ENCODE measurements at regions not wholly inside any gene's neighbourhood (a gene's known extent, or its start where the extent isn't known, plus 50 kb on each side); places are given as distances from the start of the nearest gene placed in this dataset.

GRCh38 chr6:169899481-169900145 lies 148.2 kb downstream of the ERMARD start:
- Histone ChIP-seq H3K27ac (ENCODE audit: insufficient read depth, low read depth, low read length) (peak overlapping the region; percentile 65), H3K4me2 (ENCODE audit: insufficient read depth, low read length) (peak overlapping the region; percentile 61), H3K79me2 (ENCODE audit: control insufficient read depth, insufficient read depth, low read length) (no peaks in the 10 kb centered on the region), H4K20me1 (replicated peaks; ENCODE audit: control insufficient read depth, extremely low read depth, insufficient read depth, low read length) (no peaks in the 10 kb centered on the region), H3K9ac (replicated peaks; ENCODE audit: extremely low read depth, insufficient read depth, low read length) (no peak overlapping the region), H3K4me3 (replicated peaks in 1 of 3; ENCODE audit: insufficient read depth in 1 of 3, low read depth in 1 of 3, low read length in 3 of 3) (no peak overlapping the region), H3K9me3 (replicated peaks; ENCODE audit: control insufficient read depth, insufficient read depth, low read length) (no peaks in the 10 kb centered on the region), H3K36me3 (ENCODE audit: control insufficient read depth in 2 of 2, extremely low read depth in 1 of 2, insufficient read depth in 2 of 2, low read length in 2 of 2) (no peaks in the 10 kb centered on the region), H2AFZ (ENCODE audit: low read depth, low read length) (no peak overlapping the region), H3K27me3 (ENCODE audit: control insufficient read depth in 2 of 2, insufficient read depth in 2 of 2, low read length in 2 of 2) (no peaks in the 10 kb centered on the region), H3K4me1 (ENCODE audit: control insufficient read depth, extremely low read depth, insufficient read depth, low read length) (peaks cover 19% of the 10 kb centered on the region), H3K9me1 (replicated peaks; ENCODE audit: control insufficient read depth, extremely low read depth, insufficient read depth, low read length) (no peaks in the 10 kb centered on the region)
- dilution Hi-C loops (cut with MboI; ENCODE audit: extremely low pct_ligation_motif_present, low sequenced_read_pairs) (no loop called here), intact Hi-C loops (cut with micrococcal nuclease) (loop anchor here (1.0 to 5.0 kb wide), 4 partner anchors 35 to 279 kb away; no protein-coding TSS in a partner anchor)
- TF ChIP-seq GATA2 (IDR thresholded peaks at IDR 0.05; ENCODE audit: insufficient read depth, insufficient read length, low read depth, low read length), result no peak
- TF ChIP-seq MAX (IDR thresholded peaks at IDR 0.05; ENCODE audit: insufficient read depth, insufficient read length), result no peak
- no peak for TF ChIP-seq EZH2 (IDR thresholded peaks at IDR 0.05; ENCODE audit: borderline replicate concordance, low read depth, low read length, severe bottlenecking)
- no TSS peak for BruUV-seq (replicated peaks)
- FAIRE-seq (no peak), DNase-seq (ENCODE audit: low read depth, low spot score) (no peak)
- ChIA-PET POLR2A (interaction anchor here (1.2 kb wide), 1 partner anchor 36 kb away, joined by 5 read pairs; no protein-coding TSS in a partner anchor), CTCF (interaction anchor here (1.0 to 2.7 kb wide), 3 partner anchors 48 to 68 kb away, joined by 4 to 25 read pairs (median 6); no protein-coding TSS in a partner anchor)

- intact Hi-C loops (cut with micrococcal nuclease), result loop anchor here (1.0 to 5.0 kb wide), 4 partner anchors 35 to 280 kb away; no protein-coding TSS in a partner anchor
- no peaks in the 10 kb centered on the region for H3K27me3 ChIP-seq (ENCODE audit: control insufficient read depth in 2 of 2, insufficient read depth in 2 of 2, low read length in 2 of 2)
- H3K9ac ChIP-seq (replicated peaks; ENCODE audit: extremely low read depth, insufficient read depth, low read length), result no peak overlapping the region
- no peaks in the 10 kb centered on the region for H3K9me3 ChIP-seq (replicated peaks; ENCODE audit: control insufficient read depth, insufficient read depth, low read length)
- dilution Hi-C loops (cut with MboI; ENCODE audit: extremely low pct_ligation_motif_present, low sequenced_read_pairs), result no loop called here
- ChIA-PET CTCF (interaction anchor here (0.9 to 2.7 kb wide), 5 partner anchors 17 to 67 kb away, joined by 3 to 25 read pairs (median 6); no protein-coding TSS in a partner anchor), POLR2A (interaction anchor here (1.2 kb wide), 1 partner anchor 36 kb away, joined by 5 read pairs; no protein-coding TSS in a partner anchor)
- peak overlapping the region; percentile 58 for H2AFZ ChIP-seq (ENCODE audit: low read depth, low read length)
- FAIRE-seq (no peak), DNase-seq (ENCODE audit: low read depth, low spot score) (peak; percentile 92)
- H4K20me1 ChIP-seq (replicated peaks; ENCODE audit: control insufficient read depth, extremely low read depth, insufficient read depth, low read length), result no peaks in the 10 kb centered on the region
- H3K27ac ChIP-seq (ENCODE audit: insufficient read depth, low read depth, low read length), result peak overlapping the region; percentile 2
- no peaks in the 10 kb centered on the region for H3K36me3 ChIP-seq (ENCODE audit: control insufficient read depth in 2 of 2, extremely low read depth in 1 of 2, insufficient read depth in 2 of 2, low read length in 2 of 2)
- no peaks in the 10 kb centered on the region for H3K9me1 ChIP-seq (replicated peaks; ENCODE audit: control insufficient read depth, extremely low read depth, insufficient read depth, low read length)
- no TSS peak for BruUV-seq (replicated peaks)
- TF ChIP-seq JUN (IDR thresholded peaks at IDR 0.05; ENCODE audit: borderline replicate concordance, insufficient read depth, insufficient read length, low read depth) (peak; percentile 45), CTCF (IDR thresholded peaks at IDR 0.05; ENCODE audit: extremely low read depth in 1 of 2, insufficient read depth in 1 of 2, low read depth in 1 of 2, low read length in 2 of 2) (no peak), FOS (IDR thresholded peaks at IDR 0.05; ENCODE audit: borderline replicate concordance, insufficient read depth, low read length) (peak; percentile 60), MAX (IDR thresholded peaks at IDR 0.05; ENCODE audit: insufficient read depth, insufficient read length) (no peak), EZH2 (IDR thresholded peaks at IDR 0.05; ENCODE audit: borderline replicate concordance, low read depth, low read length, severe bottlenecking) (no peak), POLR2AphosphoS5 (IDR thresholded peaks at IDR 0.05; ENCODE audit: insufficient read depth, low read depth, low read length) (peak; percentile 93), POLR2A (IDR thresholded peaks at IDR 0.05; ENCODE audit: low read depth, low read length) (no peak), GATA2 (IDR thresholded peaks at IDR 0.05; ENCODE audit: insufficient read depth, insufficient read length, low read depth, low read length) (peak; percentile 97)
- no peak overlapping the region for H3K4me3 ChIP-seq (replicated peaks in 1 of 3; ENCODE audit: insufficient read depth in 1 of 3, low read depth in 1 of 3, low read length in 3 of 3)
- no peaks in the 10 kb centered on the region for H3K79me2 ChIP-seq (ENCODE audit: control insufficient read depth, insufficient read depth, low read length)
- peaks cover 13% of the 10 kb centered on the region for H3K4me1 ChIP-seq (ENCODE audit: control insufficient read depth, extremely low read depth, insufficient read depth, low read length)
- H3K4me2 ChIP-seq (ENCODE audit: insufficient read depth, low read length), result peak overlapping the region; percentile 61
Measured at GRCh38 chr6:169898788-169899480, 147.5 kb downstream of the ERMARD start.
